NCI-H446 treated with DMSO at 0.1 percent for 48 hours (cell line): ENCODE measurements at regions not wholly inside any gene's neighbourhood (a gene's known extent, or its start where the extent isn't known, plus 50 kb on each side); places are given as distances from the start of the nearest gene placed in this dataset.
"Not testable (repeated sequence)": the region's sequence is repeated elsewhere in the genome, so short reads cannot be mapped to it uniquely, and the experiment has no call there.

Experiments used
- DNase-seq: peaks from one replicate; lab custom pipeline; 2025; lab: John Stamatoyannopoulos, UW

DNA sequence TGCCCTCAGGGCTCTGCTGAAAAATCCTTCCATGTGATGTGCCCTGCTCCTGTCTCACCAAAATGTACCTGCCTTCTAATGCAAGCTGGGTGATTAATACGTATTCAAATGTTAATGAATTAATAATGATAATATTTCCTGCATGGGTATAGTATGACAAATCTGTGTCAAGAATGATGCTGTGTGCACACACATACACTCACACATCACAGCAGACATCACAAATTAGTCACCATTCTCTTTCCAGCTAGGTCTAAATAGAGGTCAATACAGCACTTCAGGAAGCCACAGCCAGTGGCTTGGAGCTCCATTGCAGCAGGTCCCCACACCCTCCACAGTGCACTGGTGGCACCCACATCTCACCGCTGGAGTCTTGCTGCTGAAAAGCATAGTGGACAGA, 681.2 kb upstream of the NRP1 start:
- no peak for DNase-seq

DNA sequence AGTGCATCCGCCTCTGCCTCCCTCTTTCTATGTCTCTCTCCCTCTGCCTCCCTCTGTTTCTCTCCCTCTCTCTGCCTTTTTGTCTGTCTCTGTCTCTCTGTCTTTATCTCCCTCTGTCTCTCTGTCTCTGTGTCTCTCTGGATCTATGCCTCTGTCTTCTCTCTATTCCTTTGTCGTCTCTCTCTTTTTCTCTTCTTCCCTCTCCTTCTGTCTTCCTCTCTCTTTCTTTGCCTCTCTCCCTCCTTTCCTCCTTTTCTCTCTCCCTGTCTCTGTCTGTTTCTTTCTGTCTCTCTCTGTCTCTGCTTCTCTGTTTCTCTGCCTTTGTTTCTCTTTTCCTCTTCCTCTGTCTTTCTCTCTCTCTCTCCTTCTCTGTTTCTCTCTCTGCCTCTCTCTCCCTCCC, 678.8 kb upstream of the NRP1 start:
- DNase-seq = no peak

DNA sequence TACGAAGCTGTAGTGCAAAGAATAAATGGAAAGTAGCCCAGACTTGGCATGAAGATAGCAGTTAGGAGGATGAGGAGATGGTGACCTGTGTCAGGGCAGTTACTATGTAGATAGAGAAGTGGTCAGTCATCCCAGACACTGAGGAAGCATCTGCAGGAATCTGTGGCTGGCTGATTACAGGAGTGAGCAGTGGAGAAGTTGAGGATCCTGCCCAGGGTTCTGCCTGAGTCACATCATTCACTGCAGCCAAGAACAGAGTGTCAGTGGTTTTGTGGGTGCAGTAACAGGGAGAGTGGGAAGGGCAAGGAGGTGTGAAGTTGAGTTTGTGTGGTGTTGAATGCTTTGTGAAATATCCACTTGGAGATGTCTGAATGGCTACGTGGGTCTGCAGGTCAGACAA, 676.4 kb upstream of the NRP1 start:
- DNase-seq = no peak

DNA sequence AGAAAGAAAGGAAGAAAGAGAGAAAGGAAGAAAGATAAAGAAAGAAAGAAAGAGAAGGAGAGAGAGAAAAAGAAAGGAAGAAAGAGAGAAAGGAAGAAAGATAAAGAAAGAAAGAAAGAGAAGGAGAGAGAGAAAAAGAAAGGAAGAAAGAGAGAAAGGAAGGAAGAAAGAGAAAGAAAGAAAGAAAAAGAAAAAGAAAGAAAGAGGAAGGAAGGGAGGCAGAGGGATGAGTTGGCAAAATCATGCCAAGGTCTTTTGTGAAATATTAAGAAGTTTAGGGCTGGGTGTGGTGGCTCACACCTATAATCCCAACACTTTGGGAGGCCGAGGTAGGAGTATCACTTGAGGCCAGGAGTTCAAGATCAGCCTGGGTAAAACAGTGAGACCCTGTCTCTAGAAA, 675.8 kb upstream of the NRP1 start:
- not testable (repeated sequence) for DNase-seq

DNA sequence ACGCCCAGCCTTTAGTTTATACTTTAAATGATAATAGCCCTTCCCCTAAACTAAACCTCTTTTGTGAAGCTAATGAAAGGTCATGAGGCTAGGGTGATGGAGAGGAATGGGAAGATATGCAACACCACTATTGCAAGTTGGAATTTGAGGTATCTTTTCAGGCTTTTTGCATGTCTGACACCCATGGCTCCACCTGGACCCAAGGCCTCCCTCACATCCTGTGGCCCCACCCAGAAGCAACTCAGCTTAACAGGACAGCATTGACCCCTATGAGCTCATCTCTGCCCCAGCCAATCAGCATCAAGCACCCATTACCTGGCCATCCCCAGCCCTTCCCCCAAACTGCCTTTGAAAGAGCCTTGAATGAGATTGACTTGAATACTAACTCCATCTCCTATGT, 674.2 kb upstream of the NRP1 start:
- DNase-seq = no peak

DNA sequence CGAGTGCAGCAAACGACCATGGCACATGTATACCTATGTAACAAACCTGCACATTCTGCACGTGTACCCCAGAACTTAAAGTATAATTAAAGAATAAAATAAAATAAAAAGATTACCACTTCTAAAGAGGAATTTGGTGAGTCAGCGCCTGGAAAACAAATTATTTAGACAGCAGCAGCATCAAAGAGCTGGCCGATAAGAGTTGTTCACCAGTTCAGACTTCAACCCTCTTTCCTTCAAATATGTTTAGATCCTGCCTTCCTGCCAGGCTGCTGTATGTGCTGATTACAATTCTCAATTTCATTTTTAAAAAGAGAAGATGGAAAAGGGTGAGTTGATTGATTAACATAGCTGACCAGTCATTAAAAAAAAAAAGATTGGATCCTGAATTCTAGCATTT, 672.0 kb upstream of the NRP1 start:
- no peak for DNase-seq

DNA sequence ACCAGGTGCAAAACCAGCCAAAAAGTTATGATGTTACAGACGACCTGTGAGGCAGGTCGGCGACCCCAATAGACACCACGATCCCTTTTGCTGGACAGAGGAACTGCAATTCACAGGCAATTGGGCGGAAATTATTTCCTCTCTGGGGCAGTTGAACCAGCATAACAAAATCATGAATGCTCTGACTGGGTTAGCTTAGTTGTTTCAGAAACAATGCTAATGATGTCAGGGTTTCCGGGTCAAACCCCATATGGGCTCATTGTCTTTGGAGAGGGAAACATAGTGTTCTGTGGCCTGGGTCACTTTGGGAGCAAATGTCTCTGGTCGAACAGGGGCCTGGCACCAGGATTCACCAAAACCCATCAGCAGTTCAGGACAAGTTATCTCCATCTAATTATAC, 669.1 kb upstream of the NRP1 start:
- DNase-seq = no peak

DNA sequence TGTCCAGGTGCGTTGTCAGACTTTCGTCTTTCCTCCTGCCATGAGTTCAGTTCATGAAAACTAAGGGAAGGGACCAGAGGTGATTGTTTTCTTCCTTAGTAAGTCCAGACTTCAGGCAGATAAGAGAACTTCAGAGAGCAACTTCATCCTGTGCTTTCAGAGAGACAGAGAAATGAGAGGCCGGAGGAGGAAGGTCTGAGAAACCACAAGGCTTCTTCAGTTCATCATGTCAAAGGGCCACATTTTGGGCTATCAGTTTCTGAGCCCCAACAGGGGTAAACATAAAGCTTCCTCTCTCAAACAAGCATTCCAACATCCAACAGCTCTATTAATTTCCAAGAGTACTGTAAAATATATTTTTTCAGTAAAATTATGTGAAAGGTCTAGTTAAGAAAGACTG, 668.4 kb upstream of the NRP1 start:
- DNase-seq = no peak

DNA sequence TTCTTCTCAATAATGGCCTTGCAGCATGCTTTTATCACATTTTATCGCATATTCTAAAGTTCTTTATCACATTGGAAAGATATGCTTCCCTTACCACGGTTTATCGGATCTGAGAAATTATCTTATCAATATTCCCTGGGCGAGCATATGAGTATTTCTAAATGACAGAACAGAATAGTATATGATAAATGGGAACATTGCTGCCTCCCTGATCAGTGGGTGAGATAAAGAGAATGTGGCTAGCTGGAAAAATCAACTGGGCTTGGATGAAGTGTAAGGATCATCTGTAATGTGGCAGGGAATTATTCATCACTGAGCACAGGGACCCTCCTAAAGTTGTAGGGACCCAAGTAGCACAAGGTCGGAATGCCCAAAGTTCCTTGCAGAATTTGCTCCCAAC, 667.4 kb upstream of the NRP1 start:
- DNase-seq = no peak

DNA sequence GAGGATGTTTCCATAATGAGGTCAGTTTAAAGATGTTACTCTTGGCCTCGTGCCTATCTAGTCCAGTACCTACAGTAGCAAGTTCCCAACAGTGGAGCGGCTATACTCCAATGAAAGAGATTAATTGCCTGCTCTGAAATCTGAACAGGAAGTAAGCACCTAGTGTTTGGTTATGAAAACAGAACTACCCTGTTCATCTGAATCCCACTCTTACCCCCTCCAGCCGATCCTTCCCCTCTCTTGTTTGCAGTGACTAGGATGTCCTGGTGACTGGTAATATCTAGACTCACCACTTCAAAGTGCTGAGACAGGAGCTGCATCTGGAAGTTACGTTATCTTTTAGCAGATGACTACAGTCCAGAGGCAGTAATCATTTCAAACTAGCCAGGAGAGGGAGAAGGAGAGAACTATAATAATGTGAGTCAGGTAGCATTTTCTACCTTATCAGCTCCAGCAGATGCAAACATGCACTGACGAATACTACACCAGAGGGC, 666.7 kb upstream of the NRP1 start:
- DNase-seq = no peak

DNA sequence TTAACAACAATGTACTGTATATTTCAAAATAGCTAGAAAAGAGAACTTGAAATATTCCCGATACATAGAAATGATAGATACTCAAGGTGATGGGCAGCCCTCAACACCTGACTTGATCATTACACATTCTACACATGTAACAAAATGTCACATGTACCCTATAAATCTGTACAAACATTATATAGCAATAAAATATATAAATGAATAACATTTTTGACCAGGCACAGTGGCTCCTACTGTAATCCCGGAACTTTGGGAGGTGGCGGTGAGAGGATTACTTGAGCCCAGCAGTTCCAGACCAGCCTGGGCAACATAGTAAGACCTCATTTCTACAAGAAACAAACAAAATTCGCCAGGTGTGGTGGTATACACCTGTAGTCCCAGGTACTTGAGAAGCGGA, 659.5 kb upstream of the NRP1 start:
- DNase-seq = no peak

DNA sequence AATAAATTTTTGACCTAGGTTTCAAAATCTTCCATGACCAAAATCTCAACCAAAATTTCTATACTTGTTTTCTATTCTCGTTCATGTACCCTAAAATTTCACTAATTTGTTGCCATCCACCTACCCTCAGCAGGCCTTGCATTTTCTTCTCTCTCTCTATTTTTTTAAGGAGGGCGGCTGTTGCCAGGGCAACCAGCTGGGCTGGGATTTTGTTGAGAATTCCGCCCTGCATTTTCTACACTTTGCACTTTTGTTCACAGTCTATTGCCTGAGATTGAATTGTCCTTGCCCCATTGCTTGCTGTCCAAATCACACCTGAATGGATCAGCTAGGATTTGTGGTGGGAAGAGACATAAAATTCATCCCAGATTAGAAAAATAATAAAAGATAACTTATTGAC, 657.5 kb upstream of the NRP1 start:
- no peak for DNase-seq

DNA sequence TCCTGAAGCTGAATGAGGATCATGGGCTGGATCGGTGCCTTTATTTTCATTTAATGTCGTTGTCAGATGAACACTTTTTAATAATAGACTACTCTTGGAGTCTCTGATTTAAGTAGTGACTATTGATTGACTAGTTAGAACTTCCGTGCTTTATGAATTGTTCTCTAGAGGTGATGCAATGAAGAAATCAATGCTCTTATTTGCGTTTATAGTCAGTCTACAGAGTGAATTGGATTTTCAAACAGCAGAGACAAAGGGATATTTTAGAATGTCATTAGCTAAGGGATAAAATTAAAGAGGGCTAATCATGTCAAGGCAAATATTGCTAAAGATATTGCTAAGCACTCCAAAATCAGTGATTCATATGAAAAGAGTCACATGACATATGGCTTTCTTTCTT, 652.0 kb upstream of the NRP1 start:
- DNase-seq = no peak

DNA sequence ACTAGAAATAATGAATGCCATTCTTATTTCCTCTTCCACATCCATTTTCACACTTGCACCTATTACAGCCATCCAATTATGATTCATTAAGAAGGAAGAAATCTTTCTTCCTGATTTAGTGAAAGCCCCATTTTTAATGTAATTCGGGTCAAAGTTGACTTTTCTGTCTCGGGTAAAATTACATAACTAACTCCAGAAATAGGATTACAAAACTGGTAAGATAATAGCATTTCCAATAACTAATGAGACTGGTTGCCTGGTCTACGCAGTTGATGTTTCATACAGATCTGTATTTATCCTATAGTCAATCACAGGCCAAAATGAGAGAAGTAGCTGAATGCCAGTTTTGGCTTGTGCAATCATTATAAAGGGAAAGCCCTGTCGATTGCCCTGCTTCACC, 651.5 kb upstream of the NRP1 start:
- no peak for DNase-seq

DNA sequence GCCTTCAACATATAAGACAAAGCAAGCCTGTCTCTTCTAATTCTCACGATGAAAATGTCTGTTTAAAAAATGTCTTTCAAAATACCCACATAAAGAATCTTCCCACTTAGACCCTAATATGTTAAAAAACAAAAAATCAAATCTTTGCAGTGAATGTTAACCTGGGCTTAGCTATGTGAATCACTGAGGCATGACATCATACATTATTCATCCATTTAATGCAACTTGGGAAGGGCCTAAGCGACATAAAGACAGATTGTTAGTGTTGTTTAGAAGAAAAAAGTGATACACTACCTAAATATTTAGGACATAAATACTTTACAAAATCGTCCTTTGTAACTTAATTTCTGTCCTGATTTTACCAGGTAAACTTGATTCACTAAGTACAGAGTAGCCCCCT, 648.5 kb upstream of the NRP1 start:
- no peak for DNase-seq

DNA sequence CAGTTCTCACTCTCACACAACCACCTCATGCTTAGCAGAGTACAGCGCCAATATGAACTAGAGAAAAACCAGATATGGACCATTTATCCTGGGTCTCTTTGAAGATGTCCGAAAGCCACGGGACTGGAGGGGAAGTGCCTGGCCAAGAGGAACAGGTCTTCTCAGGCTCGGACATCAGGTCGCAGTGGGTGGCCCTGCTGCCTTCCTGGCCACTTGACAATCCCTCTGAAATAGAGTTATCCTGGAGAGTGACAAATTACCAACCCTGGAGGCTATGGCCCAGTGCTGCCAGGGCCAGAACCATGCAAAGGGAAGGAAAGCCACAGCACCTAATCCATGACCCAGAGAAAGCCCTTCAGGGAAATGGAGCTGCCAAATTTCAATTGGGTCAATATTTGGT, 646.8 kb upstream of the NRP1 start:
- DNase-seq = no peak

DNA sequence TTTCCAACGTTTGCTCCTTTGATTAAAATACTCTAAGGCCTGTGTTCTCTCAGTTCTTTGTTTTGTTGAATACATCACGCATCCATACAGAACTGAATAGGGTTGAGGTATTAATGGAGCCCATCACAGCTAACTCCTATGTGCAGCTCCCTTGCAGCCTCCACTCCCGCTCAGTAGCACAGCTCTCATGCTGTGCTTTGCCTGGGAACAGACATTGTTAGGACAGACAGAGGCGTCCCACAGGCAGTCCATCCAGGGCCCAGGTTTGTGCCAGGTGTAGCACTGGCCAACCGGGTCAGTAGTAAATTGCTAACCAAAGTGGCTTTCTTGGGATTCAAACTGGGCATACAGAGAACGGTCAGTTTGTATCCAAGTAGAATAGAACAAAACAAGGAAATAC, 644.7 kb upstream of the NRP1 start:
- DNase-seq = no peak

DNA sequence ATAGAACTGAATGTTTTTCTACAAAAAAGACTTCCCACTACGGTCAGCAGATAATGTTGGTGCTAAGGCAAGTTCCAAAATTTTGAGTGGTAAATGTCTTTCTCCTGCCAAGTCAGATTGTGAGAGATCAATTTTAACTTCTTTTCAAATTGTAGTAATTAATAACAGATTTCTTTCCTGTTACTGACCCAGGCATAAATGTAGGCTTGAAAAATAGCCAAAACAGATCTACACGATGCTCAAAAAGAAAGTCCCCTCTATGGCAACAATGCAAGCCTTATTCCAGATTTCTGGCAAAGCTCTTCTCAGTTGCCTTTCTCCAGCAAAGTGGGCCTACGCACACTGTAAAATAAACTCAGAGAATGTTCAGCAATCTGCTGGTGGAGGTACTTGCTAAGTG, 641.0 kb upstream of the NRP1 start:
- no peak for DNase-seq

DNA sequence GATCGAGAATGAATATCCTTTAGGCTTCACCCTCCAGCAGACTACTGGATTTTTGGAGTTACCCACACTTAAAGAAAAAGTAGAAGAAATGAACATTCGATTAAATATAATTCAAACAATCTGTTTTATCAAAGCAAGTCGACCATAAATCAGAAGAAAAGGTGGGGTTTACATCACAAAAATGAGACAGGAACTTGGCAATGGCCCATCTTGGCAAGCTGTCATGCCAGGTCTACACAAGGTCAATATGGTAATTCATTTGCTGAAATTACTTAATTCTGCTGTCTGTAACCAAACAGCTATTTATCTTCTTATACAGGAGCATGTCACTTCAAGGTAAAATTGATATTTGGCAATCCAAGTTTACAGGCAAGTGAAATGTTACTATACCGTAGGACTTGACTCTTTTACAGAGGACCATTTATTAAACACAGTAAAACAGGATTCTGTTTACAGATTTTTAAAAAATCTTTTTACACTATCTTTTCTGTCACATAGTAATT, 640.6 kb upstream of the NRP1 start:
- DNase-seq = no peak

DNA sequence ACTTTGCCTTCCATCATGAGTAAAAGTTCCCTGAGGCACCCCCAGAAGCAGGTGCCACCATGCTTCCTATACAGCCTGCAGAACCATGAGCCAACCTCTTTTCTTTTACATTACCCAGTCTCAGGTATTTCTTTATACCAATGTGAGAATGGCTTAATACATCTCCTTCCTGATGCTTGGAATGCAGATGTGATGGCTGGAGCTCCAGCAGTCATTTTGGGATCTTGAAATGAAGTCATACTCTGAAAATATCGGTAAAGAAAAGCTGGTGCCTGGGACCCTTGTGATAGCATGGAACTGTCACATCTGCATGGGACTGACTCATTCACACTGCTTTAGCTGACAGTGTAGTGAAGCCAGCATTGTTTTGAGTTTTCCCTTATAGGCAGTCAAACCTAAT, 634.5 kb upstream of the NRP1 start:
- no peak for DNase-seq

DNA sequence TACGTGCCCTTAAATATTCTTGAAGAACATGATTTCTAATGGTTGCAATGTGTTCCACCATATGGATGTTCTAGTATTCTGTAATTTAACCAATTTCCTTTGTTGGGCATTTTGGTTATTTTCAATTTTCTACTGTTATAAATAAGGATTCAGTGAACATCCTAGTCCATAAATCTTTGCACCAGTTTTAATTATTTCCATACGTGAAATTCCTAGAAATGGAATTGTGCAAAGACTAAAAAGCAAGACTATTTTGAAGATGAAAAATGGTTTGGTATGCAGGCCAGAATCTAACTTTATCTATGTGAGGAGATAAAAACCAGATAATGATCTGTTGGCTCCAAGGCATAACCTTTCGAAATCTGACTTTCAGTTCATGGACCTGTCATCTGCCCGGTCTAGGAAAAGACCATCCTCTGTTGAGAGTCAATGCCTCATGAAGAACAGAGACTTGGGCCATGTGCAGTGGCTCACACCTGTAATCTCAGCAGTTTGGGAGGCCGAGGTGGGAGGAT, 633.2 kb upstream of the NRP1 start:
- no peak for DNase-seq

DNA sequence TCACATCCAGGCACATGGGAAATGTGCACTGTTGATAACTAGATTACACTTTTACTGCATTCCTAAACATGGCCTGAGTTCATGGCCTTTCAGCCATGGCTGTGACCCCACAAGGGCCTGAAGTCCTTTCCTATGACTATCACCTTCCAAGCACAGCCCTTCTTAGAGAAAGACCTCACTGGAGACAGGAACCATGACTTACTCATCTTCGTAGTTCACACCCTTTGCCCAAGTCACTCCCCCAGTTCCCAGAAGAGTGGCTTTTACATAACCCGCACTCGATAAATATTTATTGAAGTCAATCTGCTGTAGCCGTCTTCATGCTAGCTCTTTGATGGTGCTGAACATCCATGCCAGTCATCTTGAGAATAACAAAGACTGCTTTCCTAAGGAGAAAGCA, 632.5 kb upstream of the NRP1 start:
- DNase-seq = no peak

DNA sequence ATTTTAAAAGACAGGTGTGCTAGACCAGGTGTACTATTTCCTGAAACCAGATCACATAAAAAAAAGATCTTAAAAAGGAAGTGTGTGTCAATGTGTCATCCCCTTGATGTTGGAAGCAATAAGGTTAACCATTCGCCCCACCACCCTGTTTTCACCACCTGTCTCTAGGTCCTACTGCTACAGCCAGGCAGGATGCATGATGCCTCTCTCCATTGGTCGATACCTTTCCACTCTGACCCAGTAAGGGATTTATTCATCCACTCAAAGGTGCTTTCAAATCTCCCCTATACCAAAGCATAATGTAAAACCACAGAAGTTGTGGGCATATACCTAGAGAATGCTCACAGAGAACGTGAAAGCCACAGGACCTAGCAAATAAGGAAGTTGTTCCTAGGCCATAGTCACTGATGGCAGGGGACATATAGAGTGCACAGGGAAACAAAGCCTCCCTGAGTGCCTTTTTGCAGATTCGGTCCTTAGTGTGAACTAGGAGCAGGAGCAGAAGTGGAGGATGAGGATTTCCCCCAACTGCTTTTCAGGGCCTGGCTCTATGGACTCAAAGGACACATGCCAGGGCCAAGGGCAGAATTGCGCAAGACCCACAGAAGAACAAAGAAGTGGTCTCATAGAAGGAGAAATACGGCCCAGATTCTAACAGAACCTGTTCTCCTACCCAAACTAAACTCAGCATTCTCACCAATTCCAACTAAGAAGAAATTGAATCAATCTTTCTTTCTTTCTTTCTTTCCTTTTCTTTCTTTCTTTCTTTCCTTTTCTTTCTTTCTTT, 631.5 kb upstream of the NRP1 start:
- no peak for DNase-seq

DNA sequence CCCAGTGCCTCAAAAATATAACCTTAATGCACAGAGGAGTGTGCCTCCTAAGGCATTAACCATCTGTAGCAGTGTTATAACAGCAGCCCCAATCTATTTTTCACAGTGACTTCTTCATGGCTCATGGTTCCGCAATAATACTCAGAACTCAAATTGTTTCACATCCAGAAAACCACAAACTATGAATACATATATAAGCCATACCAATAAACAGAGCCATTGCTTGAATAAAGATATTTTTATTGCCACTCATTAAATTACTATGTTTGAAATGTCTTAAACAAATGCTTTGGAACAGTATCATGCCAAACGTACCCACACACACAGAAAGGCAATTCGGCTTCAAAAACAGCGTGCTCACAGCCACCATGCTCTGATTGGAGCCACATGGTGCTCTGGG, 629.3 kb upstream of the NRP1 start:
- DNase-seq = no peak
